ENCODE measurements at regions not wholly inside any gene's neighbourhood (a gene's known extent, or its start where the extent isn't known, plus 50 kb on each side); places are given as distances from the start of the nearest gene placed in this dataset.

GRCh38 chr1:29962336-29962735 lies 726.0 kb downstream of the PTPRU start:
- H3K9me3 Mint-ChIP-seq (ENCODE audit: low read depth): no peaks in the 10 kb centered on the region
- no peaks in the 10 kb centered on the region for H3K36me3 Mint-ChIP-seq (ENCODE audit: low read depth)
- H3K27me3 Mint-ChIP-seq (ENCODE audit: low read depth): peaks cover 15% of the 10 kb centered on the region
- no peak for DNase-seq (ENCODE audit: low spot score)
- H3K4me3 Mint-ChIP-seq (ENCODE audit: unreplicated experiment): no peak overlapping the region
- no peak overlapping the region for H3K27ac Mint-ChIP-seq (ENCODE audit: unreplicated experiment)
- no peak for TF ChIP-seq CTCF (IDR thresholded peaks at IDR 0.05)
- no peaks in the 10 kb centered on the region for H3K4me1 Mint-ChIP-seq (ENCODE audit: low read depth)

GRCh38 chr1:29961293-29962059 lies 725.2 kb downstream of the PTPRU start:
- Mint-ChIP-seq H3K4me1 (ENCODE audit: low read depth) (no peaks in the 10 kb centered on the region), H3K27ac (ENCODE audit: unreplicated experiment) (no peak overlapping the region), H3K27me3 (ENCODE audit: low read depth) (peaks cover 18% of the 10 kb centered on the region), H3K9me3 (ENCODE audit: low read depth) (no peaks in the 10 kb centered on the region), H3K36me3 (ENCODE audit: low read depth) (no peaks in the 10 kb centered on the region), H3K4me3 (ENCODE audit: unreplicated experiment) (no peak overlapping the region)
- no peak for TF ChIP-seq CTCF (IDR thresholded peaks at IDR 0.05)
- no peak for DNase-seq (ENCODE audit: low spot score)

GRCh38 chr1:29960876-29961275 lies 724.6 kb downstream of the PTPRU start:
- Mint-ChIP-seq H3K4me1 (ENCODE audit: low read depth) (no peaks in the 10 kb centered on the region), H3K27ac (ENCODE audit: unreplicated experiment) (no peak overlapping the region), H3K4me3 (ENCODE audit: unreplicated experiment) (no peak overlapping the region), H3K27me3 (ENCODE audit: low read depth) (peaks cover 12% of the 10 kb centered on the region), H3K9me3 (ENCODE audit: low read depth) (no peaks in the 10 kb centered on the region), H3K36me3 (ENCODE audit: low read depth) (no peaks in the 10 kb centered on the region)
- DNase-seq (ENCODE audit: low spot score): no peak
- no peak for TF ChIP-seq CTCF (IDR thresholded peaks at IDR 0.05)

GRCh38 chr1:29960156-29960755 lies 723.9 kb downstream of the PTPRU start:
- TF ChIP-seq CTCF (IDR thresholded peaks at IDR 0.05): no peak
- Mint-ChIP-seq H3K27ac (ENCODE audit: unreplicated experiment) (no peak overlapping the region), H3K9me3 (ENCODE audit: low read depth) (no peaks in the 10 kb centered on the region), H3K4me3 (ENCODE audit: unreplicated experiment) (no peak overlapping the region), H3K4me1 (ENCODE audit: low read depth) (no peaks in the 10 kb centered on the region), H3K36me3 (ENCODE audit: low read depth) (no peaks in the 10 kb centered on the region), H3K27me3 (ENCODE audit: low read depth) (peaks cover 12% of the 10 kb centered on the region)
- DNase-seq (ENCODE audit: low spot score): no peak

- H3K27ac Mint-ChIP-seq (ENCODE audit: unreplicated experiment): no peak overlapping the region
- H3K27me3 Mint-ChIP-seq (ENCODE audit: low read depth): peaks cover 12% of the 10 kb centered on the region
- no peaks in the 10 kb centered on the region for H3K36me3 Mint-ChIP-seq (ENCODE audit: low read depth)
- TF ChIP-seq CTCF (IDR thresholded peaks at IDR 0.05): no peak
- H3K4me3 Mint-ChIP-seq (ENCODE audit: unreplicated experiment): no peak overlapping the region
- no peaks in the 10 kb centered on the region for H3K9me3 Mint-ChIP-seq (ENCODE audit: low read depth)
- no peak for DNase-seq (ENCODE audit: low spot score)
- H3K4me1 Mint-ChIP-seq (ENCODE audit: low read depth): no peaks in the 10 kb centered on the region
These were observed 723.0 kb downstream of the PTPRU start for GRCh38 chr1:29959356-29959755.
